Progenitor cell of endocrine pancreas (in vitro differentiated cells): ENCODE measurements at regions not wholly inside any gene's neighbourhood (a gene's known extent, or its start where the extent isn't known, plus 50 kb on each side); places are given as distances from the start of the nearest gene placed in this dataset.

Experiments used
- DNase-seq: peaks from one replicate; pipeline ENCODE4 v3.0.0; 2021; ENCODE audit warnings: low spot score; ENCODE audit not compliant: unreplicated experiment
- H3K27ac Mint-ChIP-seq: 2 replicates; pipeline ENCODE4 v1.8.0; 2021; ENCODE audit warnings: mild to moderate bottlenecking, moderate library complexity, mixed read lengths
- H3K27me3 Mint-ChIP-seq: 2 replicates; pipeline ENCODE4 v1.8.0; 2021; ENCODE audit warnings: mixed read lengths
- H3K36me3 Mint-ChIP-seq: 2 replicates; pipeline ENCODE4 v1.8.0; 2022; ENCODE audit warnings: mixed read lengths; ENCODE audit not compliant: insufficient read depth
- H3K4me1 Mint-ChIP-seq: 2 replicates; pipeline ENCODE4 v1.8.0; 2021; ENCODE audit warnings: low read depth, mixed read lengths
- H3K4me3 Mint-ChIP-seq: 2 replicates; pipeline ENCODE4 v1.8.0; 2021; ENCODE audit warnings: low read depth, mild to moderate bottlenecking, moderate library complexity, mixed read lengths
- H3K9me3 Mint-ChIP-seq: 2 replicates; pipeline ENCODE4 v1.8.0; 2021; ENCODE audit warnings: low read depth, mixed read lengths
- CTCF ChIP-seq: fragments of 200-600 bp; sonication (generic); IDR thresholded peaks from one replicate; pipeline ENCODE4 v1.5.0; 2021; ENCODE audit warnings: antibody characterized with exemption, mild to moderate bottlenecking; ENCODE audit not compliant: unreplicated experiment

GRCh38 chr15:69792823-69793222, 304.9 kb downstream of the TLE3 start:
- Mint-ChIP-seq H3K27ac (no peak overlapping the region), H3K4me1 (peaks cover 5% of the 10 kb centered on the region), H3K4me3 (no peak overlapping the region), H3K9me3 (peaks cover 5% of the 10 kb centered on the region), H3K27me3 (peaks cover 52% of the 10 kb centered on the region), H3K36me3 (peaks cover 2% of the 10 kb centered on the region)
- TF ChIP-seq CTCF = no peak
- no peak for DNase-seq

- peaks cover 58% of the 10 kb centered on the region for H3K27me3 Mint-ChIP-seq
- H3K9me3 Mint-ChIP-seq = peaks cover 5% of the 10 kb centered on the region
- peaks cover 2% of the 10 kb centered on the region for H3K36me3 Mint-ChIP-seq
- H3K4me1 Mint-ChIP-seq = peaks cover 5% of the 10 kb centered on the region
- no peak overlapping the region for H3K27ac Mint-ChIP-seq
- DNase-seq = no peak
- TF ChIP-seq CTCF = no peak
- H3K4me3 Mint-ChIP-seq = no peak overlapping the region
Observed at GRCh38 chr15:69793431-69793780, 304.3 kb downstream of the TLE3 start.

GRCh38 chr15:69793781-69794451, 303.8 kb downstream of the TLE3 start:
- peaks cover 5% of the 10 kb centered on the region for H3K9me3 Mint-ChIP-seq
- no peak overlapping the region for H3K27ac Mint-ChIP-seq
- no peak for TF ChIP-seq CTCF
- peaks cover 5% of the 10 kb centered on the region for H3K4me1 Mint-ChIP-seq
- H3K36me3 Mint-ChIP-seq = peaks cover 2% of the 10 kb centered on the region
- H3K27me3 Mint-ChIP-seq = peaks cover 62% of the 10 kb centered on the region
- DNase-seq = no peak
- H3K4me3 Mint-ChIP-seq = no peak overlapping the region

GRCh38 chr15:69794645-69795469, 302.9 kb downstream of the TLE3 start:
- H3K9me3 Mint-ChIP-seq = peaks cover 5% of the 10 kb centered on the region
- H3K27me3 Mint-ChIP-seq = peaks cover 64% of the 10 kb centered on the region
- H3K36me3 Mint-ChIP-seq = peaks cover 2% of the 10 kb centered on the region
- no peak for TF ChIP-seq CTCF
- peaks cover 5% of the 10 kb centered on the region for H3K4me1 Mint-ChIP-seq
- H3K4me3 Mint-ChIP-seq = no peak overlapping the region
- H3K27ac Mint-ChIP-seq = peak overlapping the region; percentile 90
- no peak for DNase-seq

GRCh38 chr15:69795601-69796000, 302.1 kb downstream of the TLE3 start:
- Mint-ChIP-seq H3K27me3 (peaks cover 60% of the 10 kb centered on the region), H3K27ac (no peak overlapping the region), H3K4me1 (peaks cover 5% of the 10 kb centered on the region), H3K36me3 (peaks cover 2% of the 10 kb centered on the region), H3K9me3 (peaks cover 5% of the 10 kb centered on the region), H3K4me3 (no peak overlapping the region)
- TF ChIP-seq CTCF = no peak
- DNase-seq = no peak
